K562 (cell line): ENCODE measurements at regions not wholly inside any gene's neighbourhood (a gene's known extent, or its start where the extent isn't known, plus 50 kb on each side); places are given as distances from the start of the nearest gene placed in this dataset.

Experiments used
- CTCF ChIP-seq, 3 experiments: IDR thresholded peaks in 2 of 3; conservative IDR thresholded peaks in 1 of 3; 2 replicates each; pipeline ENCODE4 v1.5.1; 2011 to 2012; ENCODE audit warnings: low read length in 3 of 3, mild to moderate bottlenecking in 3 of 3, control low read depth in 2 of 3, improper control_type of control experiment in 1 of 3, inconsistent platforms in 1 of 3, low read depth in 1 of 3, mixed read lengths in 1 of 3, moderate library complexity in 1 of 3; ENCODE audit not compliant: insufficient read depth in 2 of 3
- SMAD2 ChIP-seq: fragments of 150-350 bp; IDR thresholded peaks from 2 replicates; pipeline ENCODE4 v1.6.1; 2014; ENCODE audit warnings: low read depth, mild to moderate bottlenecking, low read length
- SREBF2 ChIP-seq: sonication (generic); formaldehyde crosslinking; IDR thresholded peaks from 2 replicates; pipeline ENCODE4 v1.4.0; 2020; ENCODE audit warnings: mild to moderate bottlenecking, missing genetic modification reagents
- ZBTB8A ChIP-seq: fragments of 450-650 bp; IDR thresholded peaks from 2 replicates; pipeline ENCODE4 v1.6.1; 2018; ENCODE audit warnings: mild to moderate bottlenecking, moderate library complexity; ENCODE audit not compliant: partially characterized antibody

- TF ChIP-seq SMAD2, result no peak
- TF ChIP-seq ZBTB8A, result no peak
- TF ChIP-seq SREBF2 (CRISPR knock-in tag), result no peak
- TF ChIP-seq CTCF (IDR thresholded peaks at IDR 0.05 in 2 of 3, conservative IDR thresholded peaks at IDR 0.05 in 1 of 3; ENCODE audit: insufficient read depth in 2 of 3, low read depth in 1 of 3, low read length in 3 of 3), result no peak
Observed at GRCh38 chr1:214913966-214914365, 168.6 kb upstream of the KCNK2 start.
